ENCODE measurements at regions not wholly inside any gene's neighbourhood (a gene's known extent, or its start where the extent isn't known, plus 50 kb on each side); places are given as distances from the start of the nearest gene placed in this dataset.

DNA sequence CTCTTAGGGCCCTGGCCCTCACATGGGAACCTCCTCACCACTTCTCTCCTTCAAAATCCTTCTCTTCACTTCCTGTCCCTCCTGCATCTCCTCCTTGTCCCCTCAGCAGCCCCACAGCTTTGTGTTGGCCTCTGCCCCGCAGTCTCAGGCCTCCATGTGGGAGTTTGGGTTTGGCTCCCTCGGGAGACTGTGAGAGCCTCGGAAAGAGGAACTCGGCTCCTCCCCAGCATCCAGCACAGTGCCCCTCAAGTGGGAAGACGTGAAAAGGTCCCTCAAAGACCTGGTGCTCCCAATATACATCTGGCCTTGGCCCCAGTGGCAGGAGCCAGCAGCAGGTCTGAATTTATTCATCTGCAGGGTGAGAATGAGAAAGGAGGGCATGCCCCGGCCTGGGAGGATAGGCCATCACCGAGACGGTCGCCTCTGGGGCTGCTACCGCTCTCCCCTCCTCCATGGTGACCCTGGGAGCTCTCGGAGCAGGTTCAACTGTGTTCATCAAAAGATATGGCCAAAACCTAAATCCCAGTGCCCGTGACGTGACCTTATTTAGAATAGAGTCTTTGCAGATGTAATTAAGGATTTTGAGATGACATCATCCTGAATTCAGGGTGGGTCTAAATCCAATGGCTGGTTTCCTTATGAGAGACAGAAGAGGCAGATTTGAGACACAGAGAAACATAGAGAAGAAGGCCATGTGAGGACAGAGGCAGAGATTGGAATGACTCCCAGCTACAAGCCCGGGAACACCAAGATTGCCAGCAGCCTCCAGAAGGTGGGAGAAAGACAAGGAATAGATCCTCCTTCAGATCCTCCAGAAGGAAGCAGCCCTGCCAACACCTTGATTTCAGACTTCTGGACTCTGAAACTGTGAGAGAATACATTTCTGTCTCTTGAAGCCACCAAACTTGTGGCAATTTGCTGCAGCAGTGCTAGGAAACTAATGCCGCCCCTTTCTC, 135.1 kb downstream of the MRM1 start:
- Histone ChIP-seq H3K4me1 (ENCODE audit: control insufficient read depth in 3 of 3, insufficient read depth in 3 of 3, low read length in 3 of 3) (no peaks in the 10 kb centered on the region), H3K27me3 (ENCODE audit: control insufficient read depth in 3 of 3, insufficient read depth in 3 of 3, low read length in 3 of 3) (peaks cover 10 to 27% (median 14%) of the 10 kb centered on the region in 3 donors), H3K4me3 (ENCODE audit: low read length in 3 of 3) (no peak overlapping the region), H3K27ac (ENCODE audit: low read depth, low read length) (no peak overlapping the region), H3K9ac (ENCODE audit: low read depth in 1 of 3, low read length in 3 of 3) (no peak overlapping the region), H3K9me3 (ENCODE audit: control insufficient read depth in 3 of 3, low read length in 3 of 3) (no peaks in the 10 kb centered on the region), H3K36me3 (ENCODE audit: control insufficient read depth in 3 of 3, insufficient read depth in 3 of 3, low read length in 3 of 3) (no peaks in the 10 kb centered on the region)

DNA sequence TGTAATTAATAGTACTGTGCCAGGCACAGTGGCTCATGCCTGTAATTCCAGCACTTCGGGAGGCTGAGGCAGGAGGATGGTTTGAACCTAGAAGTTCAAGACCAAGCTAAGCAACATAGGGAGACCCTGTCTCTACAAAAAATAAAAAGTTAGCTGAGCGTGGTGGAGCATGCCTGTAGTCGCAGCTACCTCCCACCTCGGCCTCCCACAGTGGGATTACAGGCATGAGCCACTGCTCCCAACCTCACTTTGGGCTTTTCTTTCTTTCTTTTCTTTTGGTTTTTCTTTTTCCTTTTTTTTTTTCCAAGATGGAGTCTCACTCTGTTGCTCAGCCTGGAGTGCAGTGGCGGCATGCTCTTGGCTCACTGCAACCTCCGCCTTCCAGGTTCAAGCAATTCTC, 137.8 kb downstream of the MRM1 start:
- Histone ChIP-seq H3K4me3 (ENCODE audit: low read length in 3 of 3) (no peak overlapping the region), H3K27me3 (ENCODE audit: control insufficient read depth in 3 of 3, insufficient read depth in 3 of 3, low read length in 3 of 3) (peaks cover 14 to 25% (median 16%) of the 10 kb centered on the region in 3 donors), H3K9me3 (ENCODE audit: control insufficient read depth in 3 of 3, low read length in 3 of 3) (no peaks in the 10 kb centered on the region), H3K36me3 (ENCODE audit: control insufficient read depth in 3 of 3, insufficient read depth in 3 of 3, low read length in 3 of 3) (no peaks in the 10 kb centered on the region), H3K27ac (ENCODE audit: low read depth, low read length) (no peak overlapping the region), H3K4me1 (ENCODE audit: control insufficient read depth in 3 of 3, insufficient read depth in 3 of 3, low read length in 3 of 3) (no peaks in the 10 kb centered on the region), H3K9ac (ENCODE audit: low read depth in 1 of 3, low read length in 3 of 3) (no peak overlapping the region)

DNA sequence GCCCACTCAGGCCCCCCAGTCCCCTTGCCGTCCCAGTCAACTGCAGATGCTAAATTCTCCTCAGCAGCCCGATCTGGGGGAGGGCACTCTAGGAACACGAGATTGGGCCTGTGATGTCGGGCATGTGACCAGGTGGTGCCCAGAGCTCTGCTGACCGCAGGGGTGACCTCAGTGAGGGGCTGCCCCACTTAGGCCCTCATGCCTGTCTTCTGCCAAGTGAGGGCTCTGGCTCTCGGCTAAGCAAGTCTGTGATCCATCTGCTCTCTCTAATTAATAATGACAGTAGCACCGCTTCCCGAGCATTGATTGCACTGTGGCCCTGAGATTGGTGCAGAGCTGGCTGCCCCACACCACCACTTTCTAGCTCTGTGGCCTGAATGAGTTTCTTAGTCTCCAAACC, 138.8 kb downstream of the MRM1 start:
- H3K36me3 ChIP-seq (ENCODE audit: control insufficient read depth in 3 of 3, insufficient read depth in 3 of 3, low read length in 3 of 3): no peaks in the 10 kb centered on the region
- no peaks in the 10 kb centered on the region for H3K4me1 ChIP-seq (ENCODE audit: control insufficient read depth in 3 of 3, insufficient read depth in 3 of 3, low read length in 3 of 3)
- H3K27me3 ChIP-seq (ENCODE audit: control insufficient read depth in 3 of 3, insufficient read depth in 3 of 3, low read length in 3 of 3): peaks cover 14 to 25% (median 16%) of the 10 kb centered on the region in 3 donors
- no peaks in the 10 kb centered on the region for H3K9me3 ChIP-seq (ENCODE audit: control insufficient read depth in 3 of 3, low read length in 3 of 3)
- H3K4me3 ChIP-seq (ENCODE audit: low read length in 3 of 3): no peak overlapping the region
- H3K27ac ChIP-seq (ENCODE audit: low read depth, low read length): no peak overlapping the region
- no peak overlapping the region for H3K9ac ChIP-seq (ENCODE audit: low read depth in 1 of 3, low read length in 3 of 3)

DNA sequence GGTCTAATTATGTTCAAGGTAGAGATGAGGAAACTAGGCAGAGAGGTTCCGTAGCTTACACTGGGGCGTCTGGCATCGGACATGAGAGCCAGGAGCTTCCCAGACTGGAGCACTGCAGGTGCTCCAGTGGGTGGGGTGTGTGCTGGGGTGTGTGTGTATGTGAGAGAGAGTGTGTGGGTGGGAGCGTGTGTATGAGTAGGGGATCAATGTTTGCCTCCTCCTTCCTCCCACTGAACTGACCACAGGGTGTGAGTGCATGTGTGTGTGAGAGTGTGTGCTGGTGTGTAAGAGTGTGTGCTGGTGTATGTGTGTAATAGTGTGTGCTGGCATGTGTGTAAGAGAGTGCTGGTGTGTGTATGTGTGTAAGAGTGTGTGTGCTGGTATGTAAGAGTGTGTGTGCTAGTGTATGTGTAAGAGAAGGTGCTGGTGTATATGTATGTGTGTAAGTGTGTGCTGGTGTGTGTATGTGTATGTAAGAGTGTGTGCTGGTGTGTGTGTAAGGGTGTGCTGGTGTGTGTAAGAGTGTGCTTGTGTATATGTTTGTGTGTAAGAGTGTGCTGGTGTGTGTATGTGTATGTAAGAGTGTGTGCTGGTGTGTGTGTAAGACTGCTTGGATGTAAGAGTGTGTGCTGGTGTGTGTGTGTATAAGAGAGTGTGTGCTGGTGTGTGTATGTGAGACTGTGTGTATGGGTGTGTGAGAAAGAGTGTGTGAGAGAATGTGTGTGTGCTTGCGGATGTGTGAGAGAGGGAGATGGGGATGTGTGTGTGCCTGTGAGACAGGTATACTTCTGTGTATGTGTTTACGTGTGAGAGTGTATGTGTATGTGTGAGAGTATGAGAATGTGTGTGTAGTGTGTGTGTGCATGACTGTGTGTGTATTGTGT, 139.9 kb downstream of the MRM1 start:
- Histone ChIP-seq H3K4me1 (ENCODE audit: control insufficient read depth in 3 of 3, insufficient read depth in 3 of 3, low read length in 3 of 3) (no peaks in the 10 kb centered on the region), H3K9me3 (ENCODE audit: control insufficient read depth in 3 of 3, low read length in 3 of 3) (no peaks in the 10 kb centered on the region), H3K4me3 (ENCODE audit: low read length in 3 of 3) (no peak overlapping the region), H3K27me3 (ENCODE audit: control insufficient read depth in 3 of 3, insufficient read depth in 3 of 3, low read length in 3 of 3) (peaks cover 14 to 24% (median 16%) of the 10 kb centered on the region in 3 donors), H3K27ac (ENCODE audit: low read depth, low read length) (no peak overlapping the region), H3K36me3 (ENCODE audit: control insufficient read depth in 3 of 3, insufficient read depth in 3 of 3, low read length in 3 of 3) (no peaks in the 10 kb centered on the region), H3K9ac (ENCODE audit: low read depth in 1 of 3, low read length in 3 of 3) (no peak overlapping the region)

DNA sequence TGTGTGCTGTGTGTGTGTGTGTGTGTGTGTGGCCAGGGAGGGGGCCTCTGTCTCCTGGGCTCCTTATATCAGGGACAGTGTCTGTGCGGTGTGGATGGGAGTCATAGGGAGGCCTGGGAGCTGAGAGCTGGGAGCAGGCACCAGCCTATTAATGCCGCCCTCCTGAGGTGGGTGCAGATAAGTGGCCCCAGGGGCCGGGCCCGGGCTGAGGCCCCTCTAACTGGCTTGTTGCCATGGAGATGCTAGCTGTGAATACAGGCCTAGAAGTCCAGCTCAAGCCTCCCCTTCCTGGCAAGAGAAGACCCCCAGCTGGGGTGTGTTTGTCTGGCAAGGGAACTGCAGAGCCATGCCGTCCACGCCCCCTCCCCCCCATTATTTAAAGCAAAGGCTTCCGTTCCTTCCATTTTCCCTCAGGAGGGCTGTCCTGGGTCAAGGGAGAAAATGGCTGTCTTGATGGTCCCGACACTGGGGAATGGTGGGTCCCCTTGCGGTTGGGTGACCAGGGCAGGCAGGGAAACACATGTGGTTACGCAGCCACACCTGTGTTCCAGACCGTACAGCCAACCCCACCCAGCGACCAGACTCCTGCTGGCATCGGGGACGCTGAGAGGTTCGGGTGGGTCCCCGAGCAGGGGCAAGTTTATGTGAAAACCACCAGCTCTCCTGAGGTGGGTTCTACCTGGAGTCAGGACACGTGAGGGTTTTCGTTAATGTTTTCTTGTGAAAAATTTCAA, 141.1 kb downstream of the MRM1 start:
- no peaks in the 10 kb centered on the region for H3K4me1 ChIP-seq (ENCODE audit: control insufficient read depth in 3 of 3, insufficient read depth in 3 of 3, low read length in 3 of 3)
- H3K27me3 ChIP-seq (ENCODE audit: control insufficient read depth in 3 of 3, insufficient read depth in 3 of 3, low read length in 3 of 3): peaks cover 13 to 27% (median 18%) of the 10 kb centered on the region in 3 donors
- no peaks in the 10 kb centered on the region for H3K36me3 ChIP-seq (ENCODE audit: control insufficient read depth in 3 of 3, insufficient read depth in 3 of 3, low read length in 3 of 3)
- H3K9ac ChIP-seq (ENCODE audit: low read depth in 1 of 3, low read length in 3 of 3): no peak overlapping the region
- no peak overlapping the region for H3K27ac ChIP-seq (ENCODE audit: low read depth, low read length)
- no peaks in the 10 kb centered on the region for H3K9me3 ChIP-seq (ENCODE audit: control insufficient read depth in 3 of 3, low read length in 3 of 3)
- no peak overlapping the region for H3K4me3 ChIP-seq (ENCODE audit: low read length in 3 of 3)

DNA sequence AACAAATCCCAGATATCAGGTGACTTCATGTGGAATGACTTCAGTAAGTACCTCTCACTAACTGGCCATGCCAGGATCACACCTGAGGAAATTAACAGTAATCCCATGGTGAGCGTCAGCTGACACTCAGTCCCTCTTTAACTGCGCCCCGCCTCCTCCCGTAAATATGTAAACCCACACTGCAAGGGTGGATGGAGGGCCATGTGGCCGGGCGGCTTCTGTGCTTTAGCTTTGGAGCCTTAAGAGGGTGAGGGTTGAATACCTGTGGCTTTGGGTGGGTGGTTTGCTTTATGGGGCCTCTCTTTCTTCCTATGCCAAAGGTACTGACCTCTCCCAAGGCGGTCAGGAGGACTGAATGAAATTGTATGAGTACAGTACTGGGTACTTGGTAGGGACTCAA, 141.7 kb downstream of the MRM1 start:
- Histone ChIP-seq H3K4me3 (ENCODE audit: low read length in 3 of 3) (no peak overlapping the region), H3K9me3 (ENCODE audit: control insufficient read depth in 3 of 3, low read length in 3 of 3) (no peaks in the 10 kb centered on the region), H3K36me3 (ENCODE audit: control insufficient read depth in 3 of 3, insufficient read depth in 3 of 3, low read length in 3 of 3) (no peaks in the 10 kb centered on the region), H3K4me1 (ENCODE audit: control insufficient read depth in 3 of 3, insufficient read depth in 3 of 3, low read length in 3 of 3) (no peaks in the 10 kb centered on the region), H3K9ac (ENCODE audit: low read depth in 1 of 3, low read length in 3 of 3) (no peak overlapping the region), H3K27ac (ENCODE audit: low read depth, low read length) (no peak overlapping the region), H3K27me3 (ENCODE audit: control insufficient read depth in 3 of 3, insufficient read depth in 3 of 3, low read length in 3 of 3) (peaks cover 13 to 27% (median 20%) of the 10 kb centered on the region in 3 donors)

DNA sequence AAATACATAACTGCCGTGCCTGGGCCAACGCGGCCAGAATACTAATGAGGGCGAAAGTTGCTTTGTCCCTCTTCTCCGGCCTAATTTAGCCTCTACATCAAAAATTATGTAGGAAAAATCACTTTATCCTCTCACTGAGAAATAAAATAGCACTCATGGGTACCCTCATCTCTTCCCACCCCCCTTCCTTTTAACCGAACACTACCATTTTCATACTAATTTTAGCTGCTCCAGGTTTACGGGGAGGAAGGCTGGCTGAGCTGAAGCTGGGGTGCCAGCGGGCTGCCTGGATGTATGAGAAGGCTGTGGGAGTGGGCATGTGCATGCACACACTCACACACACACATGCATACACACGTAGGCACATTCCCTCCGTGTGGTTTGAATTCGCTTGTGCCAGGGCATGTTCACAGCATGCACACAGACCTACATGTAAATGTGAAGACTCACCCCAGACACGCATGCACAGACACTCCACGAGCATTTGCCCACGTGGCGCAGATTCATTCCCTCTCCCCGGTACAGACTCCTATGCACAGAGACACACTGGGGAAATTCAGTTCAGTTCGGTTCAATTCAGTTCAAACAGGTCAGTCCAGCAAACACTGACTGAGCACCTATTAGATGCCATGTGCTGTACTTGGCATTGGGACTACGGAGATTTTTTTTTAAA, 145.1 kb downstream of the MRM1 start:
- no peaks in the 10 kb centered on the region for H3K9me3 ChIP-seq (ENCODE audit: control insufficient read depth in 3 of 3, low read length in 3 of 3)
- H3K4me3 ChIP-seq (ENCODE audit: low read length in 3 of 3): no peak overlapping the region
- no peak overlapping the region for H3K27ac ChIP-seq (ENCODE audit: low read depth, low read length)
- peaks cover 8 to 37% (median 34%) of the 10 kb centered on the region in 3 donors for H3K27me3 ChIP-seq (ENCODE audit: control insufficient read depth in 3 of 3, insufficient read depth in 3 of 3, low read length in 3 of 3)
- H3K9ac ChIP-seq (ENCODE audit: low read depth in 1 of 3, low read length in 3 of 3): no peak overlapping the region
- H3K36me3 ChIP-seq (ENCODE audit: control insufficient read depth in 3 of 3, insufficient read depth in 3 of 3, low read length in 3 of 3): no peaks in the 10 kb centered on the region
- H3K4me1 ChIP-seq (ENCODE audit: control insufficient read depth in 3 of 3, insufficient read depth in 3 of 3, low read length in 3 of 3): no peaks in the 10 kb centered on the region

DNA sequence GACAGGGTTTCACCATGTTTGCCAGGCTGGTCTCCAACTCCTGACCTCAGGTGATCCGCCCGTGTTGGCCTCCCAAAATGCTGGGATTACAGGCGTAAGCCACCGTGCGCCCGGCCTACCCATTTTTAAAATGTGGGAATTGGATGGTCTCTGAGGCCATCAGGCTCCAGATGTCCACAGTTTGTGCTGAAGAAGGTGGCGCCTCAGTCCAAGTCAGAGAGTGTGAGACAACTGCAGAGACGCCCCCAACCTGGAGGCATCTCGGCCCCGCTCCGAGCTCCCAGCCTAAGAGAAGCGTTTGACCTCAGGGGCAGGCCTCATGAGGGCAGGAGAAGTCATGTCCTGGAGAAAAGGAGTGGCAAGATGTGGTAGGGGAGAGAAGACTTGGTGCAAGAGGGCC, 146.5 kb downstream of the MRM1 start:
- peaks cover 14 to 44% (median 40%) of the 10 kb centered on the region in 3 donors for H3K27me3 ChIP-seq (ENCODE audit: control insufficient read depth in 3 of 3, insufficient read depth in 3 of 3, low read length in 3 of 3)
- no peaks in the 10 kb centered on the region for H3K4me1 ChIP-seq (ENCODE audit: control insufficient read depth in 3 of 3, insufficient read depth in 3 of 3, low read length in 3 of 3)
- no peaks in the 10 kb centered on the region for H3K36me3 ChIP-seq (ENCODE audit: control insufficient read depth in 3 of 3, insufficient read depth in 3 of 3, low read length in 3 of 3)

DNA sequence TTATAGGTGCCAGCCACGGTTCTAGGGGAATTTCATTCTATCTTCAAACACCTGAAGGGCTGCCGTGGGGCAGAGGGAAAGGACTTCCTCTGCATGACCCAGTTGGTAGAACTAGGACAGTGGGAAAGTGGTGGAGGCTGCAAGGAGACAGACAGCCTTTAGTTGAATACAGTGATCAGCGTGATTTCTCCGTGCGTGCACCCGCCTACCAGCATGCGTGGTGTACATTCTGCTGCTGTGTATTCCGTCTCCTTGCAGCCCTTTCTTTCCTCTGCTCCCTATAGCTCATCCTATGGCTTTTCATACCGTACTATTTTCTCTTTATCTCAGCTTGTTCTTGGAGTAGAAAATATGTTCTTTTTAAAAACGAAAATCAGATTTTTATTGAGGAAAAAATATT, 146.9 kb downstream of the MRM1 start:
- H3K27me3 ChIP-seq (ENCODE audit: control insufficient read depth in 3 of 3, insufficient read depth in 3 of 3, low read length in 3 of 3): peaks cover 12 to 46% (median 44%) of the 10 kb centered on the region in 3 donors
- H3K4me1 ChIP-seq (ENCODE audit: control insufficient read depth in 3 of 3, insufficient read depth in 3 of 3, low read length in 3 of 3): no peaks in the 10 kb centered on the region
- H3K4me3 ChIP-seq (ENCODE audit: low read length in 3 of 3): no peak overlapping the region
- H3K9ac ChIP-seq (ENCODE audit: low read depth in 1 of 3, low read length in 3 of 3): no peak overlapping the region
- no peaks in the 10 kb centered on the region for H3K36me3 ChIP-seq (ENCODE audit: control insufficient read depth in 3 of 3, insufficient read depth in 3 of 3, low read length in 3 of 3)
- no peak overlapping the region for H3K27ac ChIP-seq (ENCODE audit: low read depth, low read length)
- H3K9me3 ChIP-seq (ENCODE audit: control insufficient read depth in 3 of 3, low read length in 3 of 3): no peaks in the 10 kb centered on the region

More for the DNA sequence above, 146.5 kb downstream of the MRM1 start:
- H3K4me3 ChIP-seq (ENCODE audit: low read length in 3 of 3): no peak overlapping the region
- no peak overlapping the region for H3K27ac ChIP-seq (ENCODE audit: low read depth, low read length)
- no peaks in the 10 kb centered on the region for H3K9me3 ChIP-seq (ENCODE audit: control insufficient read depth in 3 of 3, low read length in 3 of 3)
- no peak overlapping the region for H3K9ac ChIP-seq (ENCODE audit: low read depth in 1 of 3, low read length in 3 of 3)

Measured in skeletal muscle tissue (tissue), 3 donors.